ENCODE measurements at regions not wholly inside any gene's neighbourhood (a gene's known extent, or its start where the extent isn't known, plus 50 kb on each side); places are given as distances from the start of the nearest gene placed in this dataset.

- Histone ChIP-seq H3K9me3 (peaks cover 0 to 57% (median 22%) of the 10 kb centered on the region in 8 donors), H3K4me1 (no peaks in the 10 kb centered on the region), H3K27ac (no peak overlapping the region), H3K36me3 (no peaks in the 10 kb centered on the region), H3K4me3 (no peak overlapping the region), H3K27me3 (replicated peaks in 1 of 7) (no peaks in the 10 kb centered on the region)
- TF ChIP-seq POLR2A (IDR thresholded peaks at IDR 0.05) (no peak), POLR2AphosphoS5 (IDR thresholded peaks at IDR 0.05) (no peak)
- TF ChIP-seq, protein P1, sequence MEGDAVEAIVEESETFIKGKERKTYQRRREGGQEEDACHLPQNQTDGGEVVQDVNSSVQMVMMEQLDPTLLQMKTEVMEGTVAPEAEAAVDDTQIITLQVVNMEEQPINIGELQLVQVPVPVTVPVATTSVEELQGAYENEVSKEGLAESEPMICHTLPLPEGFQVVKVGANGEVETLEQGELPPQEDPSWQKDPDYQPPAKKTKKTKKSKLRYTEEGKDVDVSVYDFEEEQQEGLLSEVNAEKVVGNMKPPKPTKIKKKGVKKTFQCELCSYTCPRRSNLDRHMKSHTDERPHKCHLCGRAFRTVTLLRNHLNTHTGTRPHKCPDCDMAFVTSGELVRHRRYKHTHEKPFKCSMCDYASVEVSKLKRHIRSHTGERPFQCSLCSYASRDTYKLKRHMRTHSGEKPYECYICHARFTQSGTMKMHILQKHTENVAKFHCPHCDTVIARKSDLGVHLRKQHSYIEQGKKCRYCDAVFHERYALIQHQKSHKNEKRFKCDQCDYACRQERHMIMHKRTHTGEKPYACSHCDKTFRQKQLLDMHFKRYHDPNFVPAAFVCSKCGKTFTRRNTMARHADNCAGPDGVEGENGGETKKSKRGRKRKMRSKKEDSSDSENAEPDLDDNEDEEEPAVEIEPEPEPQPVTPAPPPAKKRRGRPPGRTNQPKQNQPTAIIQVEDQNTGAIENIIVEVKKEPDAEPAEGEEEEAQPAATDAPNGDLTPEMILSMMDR (IDR thresholded peaks at IDR 0.05 in 8 of 11, conservative IDR thresholded peaks at IDR 0.05 in 3 of 11): no peak
- WGBS, 5 donors: 79 to 92% (median 87%) methylated on average over 2 of the region's 2 CpGs
- intact Hi-C loops (cut with DNase I; ENCODE audit: low total_unique reads): no loop called here
- DNase-seq: no peak
Observed at GRCh38 chr16:51713502-51713901, 562.4 kb upstream of the SALL1 start.

GRCh38 chr16:51710905-51711563 lies 560.0 kb upstream of the SALL1 start:
- TF ChIP-seq POLR2A (IDR thresholded peaks at IDR 0.05): no peak
- TF ChIP-seq POLR2AphosphoS5 (IDR thresholded peaks at IDR 0.05): no peak
- TF ChIP-seq, protein P1 (IDR thresholded peaks at IDR 0.05 in 8 of 11, conservative IDR thresholded peaks at IDR 0.05 in 3 of 11): no peak
- intact Hi-C loops (cut with DNase I; ENCODE audit: low total_unique reads): no loop called here
- H3K9me3 ChIP-seq: peaks cover 0 to 67% (median 30%) of the 10 kb centered on the region in 8 donors
- no peaks in the 10 kb centered on the region for H3K4me1 ChIP-seq
- no peaks in the 10 kb centered on the region for H3K27me3 ChIP-seq (replicated peaks in 1 of 7)
- no peaks in the 10 kb centered on the region for H3K36me3 ChIP-seq
- DNase-seq: no peak
- no peak overlapping the region for H3K4me3 ChIP-seq
- WGBS, 5 donors: 80 to 94% (median 88%) methylated on average over 2 of the region's 2 CpGs
- H3K27ac ChIP-seq: no peak overlapping the region

DNA sequence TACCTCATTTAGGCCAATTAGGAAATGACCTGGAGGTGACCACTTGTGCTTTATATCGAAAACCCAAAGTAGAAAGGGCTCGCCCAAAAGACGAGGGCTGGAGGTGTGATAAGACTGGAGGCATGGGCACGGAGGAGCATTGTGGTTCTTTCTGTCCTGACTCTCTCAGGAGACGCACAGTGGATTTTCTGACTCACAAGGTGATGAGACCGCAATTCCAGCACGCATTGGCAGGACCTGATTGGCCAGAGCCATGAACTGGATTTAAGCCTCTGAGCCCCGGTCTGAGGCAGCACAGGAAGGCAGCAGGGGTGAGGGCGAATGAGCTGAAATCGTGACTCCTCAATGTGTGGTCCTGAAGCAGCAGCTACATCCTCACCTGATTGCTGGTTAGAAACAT lies 559.1 kb upstream of the SALL1 start:
- 80 to 90% (median 83%) methylated on average over 10 of the region's 10 CpGs for WGBS, 5 donors
- no peaks in the 10 kb centered on the region for H3K4me1 ChIP-seq
- no peaks in the 10 kb centered on the region for H3K36me3 ChIP-seq
- DNase-seq: no peak
- no peaks in the 10 kb centered on the region for H3K27me3 ChIP-seq (replicated peaks in 1 of 7)
- H3K9me3 ChIP-seq: peaks cover 0 to 68% (median 35%) of the 10 kb centered on the region in 8 donors
- no peak for TF ChIP-seq POLR2A (IDR thresholded peaks at IDR 0.05)
- TF ChIP-seq, protein P1 (IDR thresholded peaks at IDR 0.05 in 8 of 11, conservative IDR thresholded peaks at IDR 0.05 in 3 of 11): no peak
- no peak for TF ChIP-seq POLR2AphosphoS5 (IDR thresholded peaks at IDR 0.05)
- no peak overlapping the region for H3K4me3 ChIP-seq
- intact Hi-C loops (cut with DNase I; ENCODE audit: low total_unique reads): no loop called here
- H3K27ac ChIP-seq: no peak overlapping the region

DNA sequence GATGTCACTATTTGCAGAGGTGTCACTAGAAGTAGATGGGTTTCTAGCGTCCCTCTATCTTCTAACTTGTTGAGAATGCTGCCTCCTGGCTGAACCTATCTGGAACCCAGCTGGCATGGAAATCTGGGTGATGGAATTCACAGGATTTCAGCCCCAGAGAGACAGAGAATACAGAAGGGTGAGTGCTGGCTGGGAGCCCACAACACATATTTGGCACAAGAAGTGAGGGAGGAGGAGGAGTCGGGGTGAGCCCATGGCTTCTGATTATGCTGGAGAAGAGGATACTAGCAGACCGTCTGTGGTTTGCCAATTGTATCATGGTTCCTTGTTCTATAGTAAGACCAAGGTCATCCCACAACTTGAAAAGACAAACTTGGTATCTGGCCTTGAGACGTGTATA lies 557.8 kb upstream of the SALL1 start:
- no peak for DNase-seq
- Histone ChIP-seq H3K36me3 (no peaks in the 10 kb centered on the region), H3K27ac (no peak overlapping the region), H3K4me1 (no peaks in the 10 kb centered on the region), H3K27me3 (replicated peaks in 1 of 7) (no peaks in the 10 kb centered on the region), H3K9me3 (peaks cover 0 to 66% (median 30%) of the 10 kb centered on the region in 8 donors), H3K4me3 (no peak overlapping the region)
- intact Hi-C loops (cut with DNase I; ENCODE audit: low total_unique reads): no loop called here
- TF ChIP-seq POLR2A (IDR thresholded peaks at IDR 0.05) (no peak), POLR2AphosphoS5 (IDR thresholded peaks at IDR 0.05) (no peak)
- TF ChIP-seq, protein P1 (IDR thresholded peaks at IDR 0.05 in 8 of 11, conservative IDR thresholded peaks at IDR 0.05 in 3 of 11): no peak
- WGBS, 5 donors: 73 to 89% (median 77%) methylated on average over 4 of the region's 4 CpGs
